ENCODE measurements at regions not wholly inside any gene's neighbourhood (a gene's known extent, or its start where the extent isn't known, plus 50 kb on each side); places are given as distances from the start of the nearest gene placed in this dataset.

DNA sequence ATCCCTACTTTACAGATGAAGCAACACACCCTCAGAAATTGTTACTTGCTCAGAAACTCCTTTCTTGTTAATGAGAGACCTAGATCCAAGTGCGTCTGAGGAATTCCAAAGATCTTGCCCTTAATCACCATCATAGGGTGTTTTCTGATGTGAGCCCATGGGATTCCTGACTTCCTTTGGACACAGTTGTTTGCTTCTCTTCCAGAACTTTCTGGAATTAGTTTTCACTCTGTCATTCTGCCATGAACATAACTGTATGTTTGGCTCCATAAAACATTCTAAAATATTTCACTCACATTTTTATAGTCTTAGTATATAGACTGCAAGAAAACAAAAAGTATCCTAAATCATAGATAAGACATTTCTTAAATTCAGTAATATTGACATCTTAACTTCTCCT is 593.9 kb upstream of the SOX11 start:
- Histone ChIP-seq H3K4me1 (ENCODE audit: control insufficient read depth in 2 of 2, insufficient read depth in 2 of 2, low read length in 2 of 2) (no peaks in the 10 kb centered on the region), H3K9me3 (ENCODE audit: control insufficient read depth in 2 of 2, insufficient read depth in 1 of 2, low read length in 1 of 2) (no peaks in the 10 kb centered on the region), H3K36me3 (ENCODE audit: control insufficient read depth in 2 of 2, insufficient read depth in 2 of 2, low read length in 1 of 2) (no peaks in the 10 kb centered on the region), H3K27ac (ENCODE audit: low read depth in 1 of 2, low read length in 1 of 2) (no peak overlapping the region), H3K27me3 (ENCODE audit: control insufficient read depth in 2 of 2, insufficient read depth in 1 of 2, low read length in 1 of 2) (no peaks in the 10 kb centered on the region), H3K4me3 (ENCODE audit: low read length in 2 of 2) (no peak overlapping the region)
- DNase-seq (ENCODE audit: low read depth in 6 of 9, low spot score in 9 of 9), result no peak
- WGBS, result 91% methylated on average over 1 of the region's 1 CpG

DNA sequence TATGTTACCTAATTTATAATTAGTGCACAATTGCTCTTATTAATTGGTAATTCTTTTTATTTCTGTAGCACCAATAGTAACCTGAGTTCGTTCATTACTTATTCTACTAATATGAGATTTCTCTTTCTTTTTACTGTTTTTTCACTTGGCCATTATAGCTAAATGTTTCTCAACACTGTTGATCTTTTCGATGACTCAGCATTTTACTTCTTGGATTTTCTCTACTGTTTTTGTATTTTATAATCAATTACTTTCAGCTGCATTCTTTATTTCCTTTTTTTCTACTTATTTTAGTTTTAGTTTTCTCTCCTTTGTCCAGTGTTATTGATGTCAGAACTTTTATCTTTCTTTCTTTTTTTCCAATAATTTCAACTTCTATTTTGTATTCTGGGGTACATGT is 589.4 kb upstream of the SOX11 start:
- H3K4me3 ChIP-seq (ENCODE audit: low read length in 2 of 2), result no peak overlapping the region
- no peak for DNase-seq (ENCODE audit: low read depth in 6 of 9, low spot score in 9 of 9)
- H3K36me3 ChIP-seq (ENCODE audit: control insufficient read depth in 2 of 2, insufficient read depth in 2 of 2, low read length in 1 of 2), result no peaks in the 10 kb centered on the region
- H3K4me1 ChIP-seq (ENCODE audit: control insufficient read depth in 2 of 2, insufficient read depth in 2 of 2, low read length in 2 of 2), result no peaks in the 10 kb centered on the region
- WGBS, result 92% methylated on average over 2 of the region's 2 CpGs
- H3K27me3 ChIP-seq (ENCODE audit: control insufficient read depth in 2 of 2, insufficient read depth in 1 of 2, low read length in 1 of 2), result no peaks in the 10 kb centered on the region
- no peak overlapping the region for H3K27ac ChIP-seq (ENCODE audit: low read depth in 1 of 2, low read length in 1 of 2)
- H3K9me3 ChIP-seq (ENCODE audit: control insufficient read depth in 2 of 2, insufficient read depth in 1 of 2, low read length in 1 of 2), result peaks cover 0 to 2% of the 10 kb centered on the region in 2 donors

DNA sequence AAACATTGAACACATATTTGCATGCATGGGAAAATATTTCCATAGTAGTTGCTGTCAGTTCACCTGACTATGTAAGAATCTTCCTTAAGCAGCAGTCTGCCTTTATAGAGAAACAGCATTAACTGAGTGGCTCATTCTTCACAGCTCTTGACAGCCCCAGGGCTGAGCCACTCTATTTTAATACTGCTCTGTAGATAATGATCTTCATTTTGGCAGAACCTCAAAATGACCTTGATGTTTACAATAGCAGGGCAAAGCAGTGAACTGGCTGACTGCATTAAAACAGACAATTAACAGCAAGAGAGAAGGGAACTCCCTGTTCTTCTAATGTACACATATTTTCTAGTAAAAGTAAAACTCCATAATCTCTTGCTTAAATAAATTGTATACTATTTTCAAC is 580.6 kb upstream of the SOX11 start:
- no peak for DNase-seq (ENCODE audit: low read depth in 6 of 9, low spot score in 9 of 9)
- Histone ChIP-seq H3K36me3 (ENCODE audit: control insufficient read depth in 2 of 2, insufficient read depth in 2 of 2, low read length in 1 of 2) (no peaks in the 10 kb centered on the region), H3K27me3 (ENCODE audit: control insufficient read depth in 2 of 2, insufficient read depth in 1 of 2, low read length in 1 of 2) (no peaks in the 10 kb centered on the region), H3K27ac (ENCODE audit: low read depth in 1 of 2, low read length in 1 of 2) (no peak overlapping the region), H3K4me3 (ENCODE audit: low read length in 2 of 2) (no peak overlapping the region), H3K4me1 (ENCODE audit: control insufficient read depth in 2 of 2, insufficient read depth in 2 of 2, low read length in 2 of 2) (no peaks in the 10 kb centered on the region), H3K9me3 (ENCODE audit: control insufficient read depth in 2 of 2, insufficient read depth in 1 of 2, low read length in 1 of 2) (peaks cover 0 to 3% of the 10 kb centered on the region in 2 donors)

DNA sequence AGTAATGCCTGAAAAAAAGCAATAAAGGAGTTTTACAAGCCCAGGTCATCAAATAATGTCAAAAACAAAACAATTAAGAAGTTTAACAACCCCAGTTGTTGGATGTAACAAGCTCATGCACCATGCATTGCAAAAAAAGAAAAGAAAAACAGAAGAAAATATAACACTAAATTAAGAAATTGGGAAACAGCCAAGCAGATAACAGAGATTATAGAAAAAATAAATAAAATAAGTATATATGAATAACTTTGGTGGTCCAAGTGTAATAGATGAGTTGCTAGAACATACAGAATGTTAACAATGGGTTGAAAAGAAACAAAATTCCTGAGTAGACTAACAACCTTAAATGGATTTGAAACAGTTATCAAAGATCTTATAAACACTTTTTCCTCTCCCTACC is 573.1 kb upstream of the SOX11 start:
- DNase-seq (ENCODE audit: low read depth in 6 of 9, low spot score in 9 of 9), result no peak
- no peaks in the 10 kb centered on the region for H3K4me1 ChIP-seq (ENCODE audit: control insufficient read depth in 2 of 2, insufficient read depth in 2 of 2, low read length in 2 of 2)
- H3K27me3 ChIP-seq (ENCODE audit: control insufficient read depth in 2 of 2, insufficient read depth in 1 of 2, low read length in 1 of 2), result no peaks in the 10 kb centered on the region
- H3K4me3 ChIP-seq (ENCODE audit: low read length in 2 of 2), result no peak overlapping the region
- no peaks in the 10 kb centered on the region for H3K36me3 ChIP-seq (ENCODE audit: control insufficient read depth in 2 of 2, insufficient read depth in 2 of 2, low read length in 1 of 2)
- H3K27ac ChIP-seq (ENCODE audit: low read depth in 1 of 2, low read length in 1 of 2), result no peak overlapping the region
- H3K9me3 ChIP-seq (ENCODE audit: control insufficient read depth in 2 of 2, insufficient read depth in 1 of 2, low read length in 1 of 2), result peaks cover 1 to 3% of the 10 kb centered on the region in 2 donors

DNA sequence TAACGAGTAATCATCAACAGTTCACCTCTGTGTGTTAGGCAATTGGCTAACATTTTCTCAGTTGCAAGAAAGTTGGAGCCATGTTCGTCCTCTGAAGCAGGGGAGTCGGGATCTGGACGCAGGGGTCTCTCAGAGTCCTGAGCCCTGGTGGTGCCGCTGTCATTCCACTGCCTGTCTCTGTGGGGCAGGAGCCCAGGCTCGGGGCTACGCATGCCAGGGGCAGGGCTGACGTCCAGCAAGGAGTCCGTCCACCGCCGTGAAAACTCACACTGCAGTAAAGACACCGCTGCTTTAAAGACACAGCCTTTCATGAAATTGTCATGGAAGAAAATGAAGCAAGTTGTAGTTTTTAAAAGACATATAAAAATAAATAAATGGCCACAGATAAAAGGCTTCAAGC is 571.1 kb upstream of the SOX11 start:
- Histone ChIP-seq H3K27ac (ENCODE audit: low read depth in 1 of 2, low read length in 1 of 2) (no peak overlapping the region), H3K36me3 (ENCODE audit: control insufficient read depth in 2 of 2, insufficient read depth in 2 of 2, low read length in 1 of 2) (no peaks in the 10 kb centered on the region), H3K27me3 (ENCODE audit: control insufficient read depth in 2 of 2, insufficient read depth in 1 of 2, low read length in 1 of 2) (no peaks in the 10 kb centered on the region), H3K9me3 (ENCODE audit: control insufficient read depth in 2 of 2, insufficient read depth in 1 of 2, low read length in 1 of 2) (peaks cover 0 to 1% of the 10 kb centered on the region in 2 donors), H3K4me1 (ENCODE audit: control insufficient read depth in 2 of 2, insufficient read depth in 2 of 2, low read length in 2 of 2) (no peaks in the 10 kb centered on the region), H3K4me3 (ENCODE audit: low read length in 2 of 2) (no peak overlapping the region)
- WGBS, result 73% methylated on average over 12 of the region's 12 CpGs
- DNase-seq (ENCODE audit: low read depth in 6 of 9, low spot score in 9 of 9), result no peak

DNA sequence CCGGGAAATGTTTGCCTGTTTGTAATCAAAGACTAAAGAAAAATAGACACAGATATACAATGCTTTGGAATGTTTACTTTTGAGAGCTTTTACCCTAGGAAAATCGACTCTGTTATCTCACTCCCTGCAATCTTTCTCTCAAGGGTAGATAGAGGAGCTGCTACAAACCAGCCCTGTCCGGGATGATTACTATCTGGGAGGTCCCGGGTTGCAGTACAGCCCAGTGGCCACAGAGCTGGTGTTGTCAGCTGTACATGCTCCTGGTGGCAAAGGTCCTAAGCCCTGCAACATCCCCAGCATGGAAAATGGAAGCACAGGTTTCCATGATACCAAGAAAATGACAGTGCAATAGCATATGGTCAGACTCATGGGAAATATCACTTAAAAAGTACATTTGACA is 570.5 kb upstream of the SOX11 start:
- Histone ChIP-seq H3K27me3 (ENCODE audit: control insufficient read depth in 2 of 2, insufficient read depth in 1 of 2, low read length in 1 of 2) (no peaks in the 10 kb centered on the region), H3K36me3 (ENCODE audit: control insufficient read depth in 2 of 2, insufficient read depth in 2 of 2, low read length in 1 of 2) (no peaks in the 10 kb centered on the region), H3K4me1 (ENCODE audit: control insufficient read depth in 2 of 2, insufficient read depth in 2 of 2, low read length in 2 of 2) (no peaks in the 10 kb centered on the region), H3K9me3 (ENCODE audit: control insufficient read depth in 2 of 2, insufficient read depth in 1 of 2, low read length in 1 of 2) (peaks cover 0 to 1% of the 10 kb centered on the region in 2 donors), H3K27ac (ENCODE audit: low read depth in 1 of 2, low read length in 1 of 2) (no peak overlapping the region), H3K4me3 (ENCODE audit: low read length in 2 of 2) (no peak overlapping the region)
- no peak for DNase-seq (ENCODE audit: low read depth in 6 of 9, low spot score in 9 of 9)
- WGBS, result 13% methylated on average over 4 of the region's 4 CpGs

DNA sequence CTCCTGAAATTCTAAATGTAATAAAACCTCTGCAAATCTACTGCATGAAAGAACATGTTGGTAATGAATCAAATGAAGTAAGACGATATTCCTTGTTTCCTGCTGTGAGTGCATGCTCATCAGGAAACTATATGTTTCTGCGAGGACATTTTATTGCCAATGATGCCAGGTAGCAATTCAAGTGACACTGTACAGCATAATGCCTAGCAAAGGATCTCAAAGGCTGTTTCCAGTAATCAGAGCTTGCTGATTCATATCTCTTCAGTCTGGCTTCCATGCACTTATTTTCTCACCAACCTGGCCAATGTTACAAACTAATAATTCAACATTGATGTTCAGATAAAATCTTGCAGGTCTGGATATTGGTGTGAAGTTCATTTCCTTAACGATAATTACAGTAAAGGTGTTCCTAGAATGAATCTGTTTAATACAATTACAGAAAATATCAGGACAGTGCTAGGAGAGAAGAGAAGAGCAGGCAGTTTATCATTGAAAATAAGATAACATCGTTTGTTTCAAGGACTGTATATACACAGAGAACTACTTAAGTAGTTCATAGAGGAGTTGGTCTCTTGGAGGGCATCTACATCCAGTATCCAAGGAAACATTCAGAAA is 568.5 kb upstream of the SOX11 start:
- 91% methylated on average over 4 of the region's 4 CpGs for WGBS
- DNase-seq (ENCODE audit: low read depth in 6 of 9, low spot score in 9 of 9), result no peak
- Histone ChIP-seq H3K27me3 (ENCODE audit: control insufficient read depth in 2 of 2, insufficient read depth in 1 of 2, low read length in 1 of 2) (no peaks in the 10 kb centered on the region), H3K27ac (ENCODE audit: low read depth in 1 of 2, low read length in 1 of 2) (no peak overlapping the region), H3K9me3 (ENCODE audit: control insufficient read depth in 2 of 2, insufficient read depth in 1 of 2, low read length in 1 of 2) (peaks cover 0 to 1% of the 10 kb centered on the region in 2 donors), H3K4me1 (ENCODE audit: control insufficient read depth in 2 of 2, insufficient read depth in 2 of 2, low read length in 2 of 2) (no peaks in the 10 kb centered on the region), H3K4me3 (ENCODE audit: low read length in 2 of 2) (no peak overlapping the region), H3K36me3 (ENCODE audit: control insufficient read depth in 2 of 2, insufficient read depth in 2 of 2, low read length in 1 of 2) (no peaks in the 10 kb centered on the region)

DNA sequence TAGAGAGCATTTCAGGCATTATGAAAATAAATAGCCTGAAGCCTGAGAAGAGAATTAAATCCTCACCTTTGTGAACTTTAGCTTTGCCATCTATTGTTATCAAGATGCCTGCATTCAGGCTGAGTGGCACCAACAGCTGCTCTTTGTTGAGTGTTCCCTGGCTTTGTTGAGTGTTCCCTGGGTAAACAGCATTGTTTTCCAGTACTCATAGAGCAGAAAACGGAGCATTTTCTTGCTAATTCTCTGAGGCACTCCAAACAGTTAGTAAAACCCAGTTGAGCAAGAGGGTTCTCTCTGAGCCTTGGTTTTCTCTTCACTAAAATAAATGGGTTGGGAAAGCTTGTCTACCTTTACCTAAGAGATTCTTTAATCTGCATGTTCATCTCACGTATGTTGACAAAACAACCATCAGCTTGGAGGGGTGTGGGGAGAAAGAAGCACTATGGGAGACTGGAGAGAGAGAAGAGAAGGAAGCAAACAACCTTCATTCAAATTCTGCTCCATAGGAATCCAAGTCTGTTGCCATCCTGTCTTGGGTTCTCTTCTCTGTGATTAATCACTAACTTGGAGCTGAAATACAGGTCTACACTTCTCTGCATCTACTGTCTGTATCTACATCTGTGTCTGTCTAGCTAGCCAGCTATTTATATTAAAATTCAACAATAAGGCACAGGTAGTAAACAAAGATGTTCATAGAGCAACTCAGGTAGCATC is 567.0 kb upstream of the SOX11 start:
- no peaks in the 10 kb centered on the region for H3K36me3 ChIP-seq (ENCODE audit: control insufficient read depth in 2 of 2, insufficient read depth in 2 of 2, low read length in 1 of 2)
- 61% methylated on average over 2 of the region's 2 CpGs for WGBS
- peaks cover 0 to 1% of the 10 kb centered on the region in 2 donors for H3K9me3 ChIP-seq (ENCODE audit: control insufficient read depth in 2 of 2, insufficient read depth in 1 of 2, low read length in 1 of 2)
- H3K4me1 ChIP-seq (ENCODE audit: control insufficient read depth in 2 of 2, insufficient read depth in 2 of 2, low read length in 2 of 2), result no peaks in the 10 kb centered on the region
- DNase-seq (ENCODE audit: low read depth in 6 of 9, low spot score in 9 of 9), result no peak
- no peaks in the 10 kb centered on the region for H3K27me3 ChIP-seq (ENCODE audit: control insufficient read depth in 2 of 2, insufficient read depth in 1 of 2, low read length in 1 of 2)
- no peak overlapping the region for H3K27ac ChIP-seq (ENCODE audit: low read depth in 1 of 2, low read length in 1 of 2)
- H3K4me3 ChIP-seq (ENCODE audit: low read length in 2 of 2), result no peak overlapping the region

DNA sequence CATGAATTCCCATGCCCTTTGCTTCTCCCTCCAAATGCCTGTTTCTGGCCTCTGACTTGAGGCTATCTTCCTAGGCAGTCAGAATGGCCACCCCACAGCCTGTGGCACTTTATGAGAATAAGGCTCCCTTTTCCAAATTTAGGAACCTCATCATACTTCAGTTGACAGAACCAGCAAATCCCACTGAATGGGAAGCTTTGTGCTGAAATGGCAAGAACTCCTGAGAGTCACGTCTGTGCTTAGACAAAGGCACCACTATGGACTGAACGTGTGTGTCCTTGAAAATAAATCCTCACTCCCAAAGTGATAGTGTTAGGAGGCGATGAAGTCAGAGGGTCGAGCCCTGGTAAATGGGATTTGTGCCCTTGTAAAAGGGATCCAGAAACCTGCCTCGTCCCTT is 559.9 kb upstream of the SOX11 start:
- H3K9me3 ChIP-seq (ENCODE audit: control insufficient read depth in 2 of 2, insufficient read depth in 1 of 2, low read length in 1 of 2), result peaks cover 0 to 29% of the 10 kb centered on the region in 2 donors
- no peaks in the 10 kb centered on the region for H3K4me1 ChIP-seq (ENCODE audit: control insufficient read depth in 2 of 2, insufficient read depth in 2 of 2, low read length in 2 of 2)
- H3K27ac ChIP-seq (ENCODE audit: low read depth in 1 of 2, low read length in 1 of 2), result no peak overlapping the region
- DNase-seq (ENCODE audit: low read depth in 6 of 9, low spot score in 9 of 9), result no peak
- H3K27me3 ChIP-seq (ENCODE audit: control insufficient read depth in 2 of 2, insufficient read depth in 1 of 2, low read length in 1 of 2), result no peaks in the 10 kb centered on the region
- no peak overlapping the region for H3K4me3 ChIP-seq (ENCODE audit: low read length in 2 of 2)
- WGBS, result 93% methylated on average over 5 of the region's 5 CpGs
- H3K36me3 ChIP-seq (ENCODE audit: control insufficient read depth in 2 of 2, insufficient read depth in 2 of 2, low read length in 1 of 2), result no peaks in the 10 kb centered on the region
